ENCODE measurements at regions not wholly inside any gene's neighbourhood (a gene's known extent, or its start where the extent isn't known, plus 50 kb on each side); places are given as distances from the start of the nearest gene placed in this dataset.

GRCh38 chr13:55573565-55573964 is 1567.2 kb upstream of the PRR20A start:
- H3K4me3 Mint-ChIP-seq (ENCODE audit: unreplicated experiment), result no peak overlapping the region
- no peaks in the 10 kb centered on the region for H3K4me1 ChIP-seq (ENCODE audit: insufficient read depth, low read length)
- no peak overlapping the region for H3K27ac Mint-ChIP-seq (ENCODE audit: unreplicated experiment)

GRCh38 chr13:55576389-55576788 is 1564.3 kb upstream of the PRR20A start:
- H3K27ac Mint-ChIP-seq (ENCODE audit: unreplicated experiment), result no peak overlapping the region
- H3K4me3 ChIP-seq (ENCODE audit: insufficient read depth, low read depth, low read length), result no peak overlapping the region
- H3K36me3 ChIP-seq (ENCODE audit: insufficient read depth, low read length), result no peaks in the 10 kb centered on the region
- H3K9me3 ChIP-seq (ENCODE audit: insufficient read depth, low read depth, low read length), result no peaks in the 10 kb centered on the region
- H3K27ac ChIP-seq (ENCODE audit: low read depth, low read length), result no peak overlapping the region
- H4K20me1 ChIP-seq (ENCODE audit: insufficient read depth, low read length), result no peaks in the 10 kb centered on the region
- H3K4me2 ChIP-seq (ENCODE audit: low read length), result no peak overlapping the region
- no peak overlapping the region for H2AFZ ChIP-seq (ENCODE audit: low read depth, low read length)
- TF ChIP-seq EZH2 (IDR thresholded peaks at IDR 0.05; ENCODE audit: insufficient read depth, low read length), result no peak
- H3K4me3 Mint-ChIP-seq (ENCODE audit: unreplicated experiment), result no peak overlapping the region
- no peak overlapping the region for H3K9ac ChIP-seq (ENCODE audit: low read length)
- H3K9me3 Mint-ChIP-seq (ENCODE audit: unreplicated experiment), result peaks cover 2% of the 10 kb centered on the region
- peaks cover 6% of the 10 kb centered on the region for H3K27me3 Mint-ChIP-seq (ENCODE audit: low read depth, unreplicated experiment)
- no peaks in the 10 kb centered on the region for H3K27me3 ChIP-seq (ENCODE audit: insufficient read depth, low read length)
- FAIRE-seq (no peak), DNase-seq (ENCODE audit: low read depth) (no peak)
- H3K4me1 Mint-ChIP-seq (ENCODE audit: low read depth, unreplicated experiment), result no peaks in the 10 kb centered on the region
- no peaks in the 10 kb centered on the region for H3K4me1 ChIP-seq (ENCODE audit: insufficient read depth, low read length)
- no peaks in the 10 kb centered on the region for H3K79me2 ChIP-seq (ENCODE audit: insufficient read depth, low read length)
- H3K36me3 Mint-ChIP-seq (ENCODE audit: low read depth, unreplicated experiment), result no peaks in the 10 kb centered on the region

More at GRCh38 chr13:55573565-55573964, 1567.2 kb upstream of the PRR20A start:
- no peak overlapping the region for H3K27ac ChIP-seq (ENCODE audit: low read depth, low read length)
- H2AFZ ChIP-seq (ENCODE audit: low read depth, low read length), result no peak overlapping the region
- DNase-seq (ENCODE audit: low read depth) (no peak), FAIRE-seq (no peak)
- peaks cover 2% of the 10 kb centered on the region for H3K9me3 Mint-ChIP-seq (ENCODE audit: unreplicated experiment)
- H3K36me3 ChIP-seq (ENCODE audit: insufficient read depth, low read length), result no peaks in the 10 kb centered on the region
- H3K9ac ChIP-seq (ENCODE audit: low read length), result no peak overlapping the region
- TF ChIP-seq CTCF (IDR thresholded peaks at IDR 0.05; ENCODE audit: insufficient read depth, low read depth, low read length), result no peak
- TF ChIP-seq EZH2 (IDR thresholded peaks at IDR 0.05; ENCODE audit: insufficient read depth, low read length), result no peak
- H3K79me2 ChIP-seq (ENCODE audit: insufficient read depth, low read length), result no peaks in the 10 kb centered on the region
- no peaks in the 10 kb centered on the region for H4K20me1 ChIP-seq (ENCODE audit: insufficient read depth, low read length)
- no peak overlapping the region for H3K4me3 ChIP-seq (ENCODE audit: insufficient read depth, low read depth, low read length)
- H3K9me3 ChIP-seq (ENCODE audit: insufficient read depth, low read depth, low read length), result no peaks in the 10 kb centered on the region
- H3K36me3 Mint-ChIP-seq (ENCODE audit: low read depth, unreplicated experiment), result no peaks in the 10 kb centered on the region
- H3K27me3 Mint-ChIP-seq (ENCODE audit: low read depth, unreplicated experiment), result peaks cover 3% of the 10 kb centered on the region
- H3K27me3 ChIP-seq (ENCODE audit: insufficient read depth, low read length), result no peaks in the 10 kb centered on the region
- H3K4me1 Mint-ChIP-seq (ENCODE audit: low read depth, unreplicated experiment), result no peaks in the 10 kb centered on the region
- no peak overlapping the region for H3K4me2 ChIP-seq (ENCODE audit: low read length)

- no peak overlapping the region for H3K9ac ChIP-seq (ENCODE audit: low read length)
These were observed 1563.5 kb upstream of the PRR20A start for GRCh38 chr13:55577082-55577846.

More at GRCh38 chr13:55577082-55577846, 1563.5 kb upstream of the PRR20A start:
- Histone ChIP-seq H3K4me3 (ENCODE audit: insufficient read depth, low read depth, low read length) (no peak overlapping the region), H3K9me3 (ENCODE audit: insufficient read depth, low read depth, low read length) (no peaks in the 10 kb centered on the region), H3K27me3 (ENCODE audit: insufficient read depth, low read length) (no peaks in the 10 kb centered on the region), H3K4me2 (ENCODE audit: low read length) (no peak overlapping the region), H3K4me1 (ENCODE audit: insufficient read depth, low read length) (no peaks in the 10 kb centered on the region), H3K79me2 (ENCODE audit: insufficient read depth, low read length) (no peaks in the 10 kb centered on the region), H4K20me1 (ENCODE audit: insufficient read depth, low read length) (no peaks in the 10 kb centered on the region), H3K27ac (ENCODE audit: low read depth, low read length) (no peak overlapping the region), H2AFZ (ENCODE audit: low read depth, low read length) (no peak overlapping the region), H3K36me3 (ENCODE audit: insufficient read depth, low read length) (no peaks in the 10 kb centered on the region)
- H3K27me3 Mint-ChIP-seq (ENCODE audit: low read depth, unreplicated experiment), result peaks cover 7% of the 10 kb centered on the region
- no peaks in the 10 kb centered on the region for H3K4me1 Mint-ChIP-seq (ENCODE audit: low read depth, unreplicated experiment)
- no peak overlapping the region for H3K27ac Mint-ChIP-seq (ENCODE audit: unreplicated experiment)
- H3K4me3 Mint-ChIP-seq (ENCODE audit: unreplicated experiment), result no peak overlapping the region
- H3K9me3 Mint-ChIP-seq (ENCODE audit: unreplicated experiment), result peaks cover 2% of the 10 kb centered on the region
- FAIRE-seq (no peak), DNase-seq (ENCODE audit: low read depth) (no peak)
- TF ChIP-seq EZH2 (IDR thresholded peaks at IDR 0.05; ENCODE audit: insufficient read depth, low read length), result no peak
- no peak for TF ChIP-seq CTCF (IDR thresholded peaks at IDR 0.05; ENCODE audit: insufficient read depth, low read depth, low read length)
- no peaks in the 10 kb centered on the region for H3K36me3 Mint-ChIP-seq (ENCODE audit: low read depth, unreplicated experiment)

Measured in astrocyte (in vitro differentiated cells and primary cell).